ENCODE measurements at regions not wholly inside any gene's neighbourhood (a gene's known extent, or its start where the extent isn't known, plus 50 kb on each side); places are given as distances from the start of the nearest gene placed in this dataset.

- H3K9me3 ChIP-seq (replicated peaks; ENCODE audit: control insufficient read depth, insufficient read depth, low read depth, low read length): no peaks in the 10 kb centered on the region
- no TSS peak for BruUV-seq (replicated peaks)
- H2AFZ ChIP-seq (ENCODE audit: low read depth, low read length): no peak overlapping the region
- H3K27ac ChIP-seq (ENCODE audit: extremely low read depth, low read depth, low read length): no peak overlapping the region
- no peaks in the 10 kb centered on the region for H4K20me1 ChIP-seq (replicated peaks; ENCODE audit: control insufficient read depth, insufficient read depth, low read length)
- 0% methylated on average over 3 of the region's 3 CpGs for WGBS (ENCODE audit: insufficient coverage, low coverage, missing lambda C conversion rate)
- H3K4me3 ChIP-seq: no peak overlapping the region
- H3K4me1 ChIP-seq (replicated peaks in 1 of 2; ENCODE audit: control insufficient read depth in 2 of 2, insufficient read depth in 2 of 2, low read length in 2 of 2): no peaks in the 10 kb centered on the region
- no peak overlapping the region for H3K9ac ChIP-seq (ENCODE audit: insufficient read depth in 1 of 2, low read depth in 2 of 2, low read length in 2 of 2)
- in situ Hi-C loops (cut with MboI): no loop called here
- ChIA-PET CTCF (ENCODE audit: low intra/inter-chr PET ratio) (no interaction called here), POLR2A (no interaction called here)
- no peak overlapping the region for H3K4me2 ChIP-seq (ENCODE audit: insufficient read depth, low read length)
- H3K27me3 ChIP-seq (ENCODE audit: control insufficient read depth in 2 of 2, insufficient read depth in 2 of 2, low read length in 2 of 2): peaks cover 0 to 9% of the 10 kb centered on the region in 2 experiments; a peak in 2 of 5 replicates
- H3K36me3 ChIP-seq (ENCODE audit: control insufficient read depth, insufficient read depth, low read length): no peaks in the 10 kb centered on the region
- intact Hi-C loops (cut with micrococcal nuclease): no loop called here
- no peaks in the 10 kb centered on the region for H3K9me1 ChIP-seq (ENCODE audit: control insufficient read depth, insufficient read depth, low read length)
- FAIRE-seq: no peak
- no peaks in the 10 kb centered on the region for H3K79me2 ChIP-seq (ENCODE audit: control insufficient read depth, insufficient read depth, low read length)
- ATAC-seq: no peak
- no peak for DNase-seq (ENCODE audit: extremely low read depth in 1 of 4, low spot score in 3 of 4)
- TF ChIP-seq CEBPG (CRISPR knock-in tag; IDR thresholded peaks at IDR 0.05) (no peak), CEBPG (tag; conservative IDR thresholded peaks at IDR 0.05 in 1 of 2, IDR thresholded peaks at IDR 0.05 in 1 of 2) (no peak), BDP1 (IDR thresholded peaks at IDR 0.05; ENCODE audit: insufficient read depth, insufficient read length) (no peak), HDAC8 (tag; IDR thresholded peaks at IDR 0.05) (no peak), ZNF518B (CRISPR knock-in tag; IDR thresholded peaks at IDR 0.05) (no peak), PHF20 (IDR thresholded peaks at IDR 0.05; ENCODE audit: partially characterized antibody) (no peak), BRD4 (IDR thresholded peaks at IDR 0.05) (no peak), SIN3A (IDR thresholded peaks at IDR 0.05; ENCODE audit: borderline replicate concordance in 2 of 2, control insufficient read depth in 1 of 2, low read depth in 2 of 2, low read length in 2 of 2) (no peak), THRA (IDR thresholded peaks at IDR 0.05) (no peak), ZNF311 (CRISPR knock-in tag; IDR thresholded peaks at IDR 0.05) (no peak), SNAPC5 (CRISPR knock-in tag; IDR thresholded peaks at IDR 0.05) (no peak), HMGN3 (IDR thresholded peaks at IDR 0.05; ENCODE audit: borderline replicate concordance, extremely low read depth, insufficient read length, low read depth, low read length) (no peak), ID3 (CRISPR knock-in tag; IDR thresholded peaks at IDR 0.05) (no peak), ID3 (tag; IDR thresholded peaks at IDR 0.05) (no peak)
- TF ChIP-seq, protein P1, sequence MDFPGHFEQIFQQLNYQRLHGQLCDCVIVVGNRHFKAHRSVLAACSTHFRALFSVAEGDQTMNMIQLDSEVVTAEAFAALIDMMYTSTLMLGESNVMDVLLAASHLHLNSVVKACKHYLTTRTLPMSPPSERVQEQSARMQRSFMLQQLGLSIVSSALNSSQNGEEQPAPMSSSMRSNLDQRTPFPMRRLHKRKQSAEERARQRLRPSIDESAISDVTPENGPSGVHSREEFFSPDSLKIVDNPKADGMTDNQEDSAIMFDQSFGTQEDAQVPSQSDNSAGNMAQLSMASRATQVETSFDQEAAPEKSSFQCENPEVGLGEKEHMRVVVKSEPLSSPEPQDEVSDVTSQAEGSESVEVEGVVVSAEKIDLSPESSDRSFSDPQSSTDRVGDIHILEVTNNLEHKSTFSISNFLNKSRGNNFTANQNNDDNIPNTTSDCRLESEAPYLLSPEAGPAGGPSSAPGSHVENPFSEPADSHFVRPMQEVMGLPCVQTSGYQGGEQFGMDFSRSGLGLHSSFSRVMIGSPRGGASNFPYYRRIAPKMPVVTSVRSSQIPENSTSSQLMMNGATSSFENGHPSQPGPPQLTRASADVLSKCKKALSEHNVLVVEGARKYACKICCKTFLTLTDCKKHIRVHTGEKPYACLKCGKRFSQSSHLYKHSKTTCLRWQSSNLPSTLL (IDR thresholded peaks at IDR 0.05): no peak
These were observed 437.5 kb downstream of the FGF9 start for GRCh38 chr13:22108283-22108942.
